ENCODE measurements at regions not wholly inside any gene's neighbourhood (a gene's known extent, or its start where the extent isn't known, plus 50 kb on each side); places are given as distances from the start of the nearest gene placed in this dataset.

DNA sequence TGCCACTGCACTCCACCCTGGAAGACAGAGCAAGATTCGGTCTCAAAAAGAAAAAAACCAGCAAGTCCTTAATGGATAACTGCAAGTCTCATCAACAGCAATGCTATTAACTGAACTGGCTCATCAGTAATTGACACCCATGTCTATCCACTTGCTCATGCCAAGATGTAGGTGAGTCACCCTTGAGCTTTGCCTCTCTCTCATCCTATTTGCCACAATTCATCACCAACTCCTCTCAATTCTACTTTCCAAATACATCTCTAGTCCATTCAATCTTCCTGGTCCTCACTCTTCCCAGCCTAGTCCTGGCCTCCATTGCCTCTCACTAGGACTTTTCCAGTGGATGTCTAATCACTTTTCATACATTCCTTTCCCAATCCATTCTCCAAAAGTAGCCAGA, 103.7 kb upstream of the PRMT6 start (continued):
- no peak for TF ChIP-seq LBX2 (CRISPR knock-in tag; IDR thresholded peaks at IDR 0.05; ENCODE audit: borderline replicate concordance)
- TF ChIP-seq FOXJ3 (CRISPR knock-in tag; IDR thresholded peaks at IDR 0.05; ENCODE audit: borderline replicate concordance) = no peak
- TF ChIP-seq, protein P1, sequence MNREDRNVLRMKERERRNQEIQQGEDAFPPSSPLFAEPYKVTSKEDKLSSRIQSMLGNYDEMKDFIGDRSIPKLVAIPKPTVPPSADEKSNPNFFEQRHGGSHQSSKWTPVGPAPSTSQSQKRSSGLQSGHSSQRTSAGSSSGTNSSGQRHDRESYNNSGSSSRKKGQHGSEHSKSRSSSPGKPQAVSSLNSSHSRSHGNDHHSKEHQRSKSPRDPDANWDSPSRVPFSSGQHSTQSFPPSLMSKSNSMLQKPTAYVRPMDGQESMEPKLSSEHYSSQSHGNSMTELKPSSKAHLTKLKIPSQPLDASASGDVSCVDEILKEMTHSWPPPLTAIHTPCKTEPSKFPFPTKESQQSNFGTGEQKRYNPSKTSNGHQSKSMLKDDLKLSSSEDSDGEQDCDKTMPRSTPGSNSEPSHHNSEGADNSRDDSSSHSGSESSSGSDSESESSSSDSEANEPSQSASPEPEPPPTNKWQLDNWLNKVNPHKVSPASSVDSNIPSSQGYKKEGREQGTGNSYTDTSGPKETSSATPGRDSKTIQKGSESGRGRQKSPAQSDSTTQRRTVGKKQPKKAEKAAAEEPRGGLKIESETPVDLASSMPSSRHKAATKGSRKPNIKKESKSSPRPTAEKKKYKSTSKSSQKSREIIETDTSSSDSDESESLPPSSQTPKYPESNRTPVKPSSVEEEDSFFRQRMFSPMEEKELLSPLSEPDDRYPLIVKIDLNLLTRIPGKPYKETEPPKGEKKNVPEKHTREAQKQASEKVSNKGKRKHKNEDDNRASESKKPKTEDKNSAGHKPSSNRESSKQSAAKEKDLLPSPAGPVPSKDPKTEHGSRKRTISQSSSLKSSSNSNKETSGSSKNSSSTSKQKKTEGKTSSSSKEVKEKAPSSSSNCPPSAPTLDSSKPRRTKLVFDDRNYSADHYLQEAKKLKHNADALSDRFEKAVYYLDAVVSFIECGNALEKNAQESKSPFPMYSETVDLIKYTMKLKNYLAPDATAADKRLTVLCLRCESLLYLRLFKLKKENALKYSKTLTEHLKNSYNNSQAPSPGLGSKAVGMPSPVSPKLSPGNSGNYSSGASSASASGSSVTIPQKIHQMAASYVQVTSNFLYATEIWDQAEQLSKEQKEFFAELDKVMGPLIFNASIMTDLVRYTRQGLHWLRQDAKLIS (CRISPR knock-in tag; IDR thresholded peaks at IDR 0.05) = no peak
- TF ChIP-seq ZNF318 (CRISPR knock-in tag; IDR thresholded peaks at IDR 0.05) = no peak
- no peak for TF ChIP-seq NAIF1 (CRISPR knock-in tag; IDR thresholded peaks at IDR 0.05; ENCODE audit: borderline replicate concordance)
- TF ChIP-seq EHMT2 (IDR thresholded peaks at IDR 0.05; ENCODE audit: borderline replicate concordance, low read depth, low read length) = no peak
